Fibroblast of skin of abdomen (primary cell): ENCODE measurements at regions not wholly inside any gene's neighbourhood (a gene's known extent, or its start where the extent isn't known, plus 50 kb on each side); places are given as distances from the start of the nearest gene placed in this dataset.

Experiments used
- DNase-seq: peaks from one replicate; pipeline ENCODE4 v3.0.0-alpha.2; 2013

DNA sequence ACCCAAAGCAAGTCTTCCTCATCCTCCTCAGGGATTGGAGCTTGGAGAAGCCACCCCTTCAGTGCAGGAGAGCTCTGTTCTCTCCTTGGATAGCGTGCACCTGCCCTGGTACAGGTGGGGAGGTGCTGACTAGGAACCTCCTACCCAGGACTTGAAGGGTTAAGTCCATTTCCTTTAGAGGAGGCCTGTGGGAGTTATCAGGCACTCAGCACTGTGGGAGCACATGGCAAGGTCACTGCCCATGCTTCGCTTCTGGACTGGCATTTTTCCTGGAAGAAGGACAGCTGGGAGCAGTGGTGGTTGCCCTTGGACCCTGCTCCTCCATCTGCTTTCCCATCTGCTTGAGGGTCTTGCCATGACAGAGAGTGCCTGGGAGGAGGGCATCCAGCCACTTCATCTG is 142.8 kb downstream of the CXCL12 start:
- no peak for DNase-seq

DNA sequence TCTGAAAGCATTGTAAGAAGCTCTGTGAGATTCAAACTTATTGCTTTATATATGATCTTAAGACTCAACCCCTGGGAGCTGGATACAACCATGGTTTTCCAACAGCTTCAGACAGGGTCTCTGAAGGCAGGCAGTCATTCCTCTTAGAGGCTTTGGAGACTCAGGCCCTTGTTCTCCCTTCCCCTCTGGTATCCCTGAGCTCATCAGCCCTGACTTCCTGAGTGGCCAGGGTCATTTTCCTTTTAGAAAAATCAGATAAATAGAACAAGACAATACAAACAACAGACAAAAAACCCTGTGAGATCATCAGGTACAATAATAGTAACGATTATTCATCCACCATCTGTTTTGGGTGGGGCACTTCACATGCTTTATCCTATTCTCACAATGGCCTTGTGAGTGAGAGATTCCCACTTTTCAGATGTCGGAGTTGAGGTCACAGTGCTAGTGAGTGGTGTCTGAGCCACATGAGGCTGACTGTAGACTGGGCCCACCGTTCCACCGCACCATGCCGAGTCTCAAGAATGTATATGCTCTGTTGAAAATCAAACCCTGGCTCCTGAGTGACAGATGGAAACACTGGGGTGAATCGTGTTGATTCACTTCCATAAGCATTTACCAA is 144.2 kb downstream of the CXCL12 start:
- DNase-seq, result no peak

DNA sequence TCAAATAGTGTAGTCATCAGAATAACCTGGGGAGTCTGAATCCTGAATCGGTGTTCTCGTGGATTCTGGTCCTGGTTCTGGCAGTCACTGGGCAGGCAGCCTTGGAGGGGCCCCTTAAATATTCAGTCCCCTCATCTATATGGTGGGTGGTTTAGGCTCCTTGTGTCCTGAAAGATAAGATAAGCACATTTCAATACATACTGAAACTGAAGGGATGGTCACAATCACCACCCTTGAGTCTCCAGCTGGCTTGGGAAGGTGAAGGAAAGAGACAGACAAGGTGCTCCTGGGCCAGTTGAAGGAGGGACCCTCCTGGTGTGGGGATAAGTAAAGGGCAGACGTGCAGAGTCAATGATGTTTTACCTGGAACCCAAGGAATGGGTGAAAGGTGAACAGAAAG is 146.7 kb downstream of the CXCL12 start:
- no peak for DNase-seq

DNA sequence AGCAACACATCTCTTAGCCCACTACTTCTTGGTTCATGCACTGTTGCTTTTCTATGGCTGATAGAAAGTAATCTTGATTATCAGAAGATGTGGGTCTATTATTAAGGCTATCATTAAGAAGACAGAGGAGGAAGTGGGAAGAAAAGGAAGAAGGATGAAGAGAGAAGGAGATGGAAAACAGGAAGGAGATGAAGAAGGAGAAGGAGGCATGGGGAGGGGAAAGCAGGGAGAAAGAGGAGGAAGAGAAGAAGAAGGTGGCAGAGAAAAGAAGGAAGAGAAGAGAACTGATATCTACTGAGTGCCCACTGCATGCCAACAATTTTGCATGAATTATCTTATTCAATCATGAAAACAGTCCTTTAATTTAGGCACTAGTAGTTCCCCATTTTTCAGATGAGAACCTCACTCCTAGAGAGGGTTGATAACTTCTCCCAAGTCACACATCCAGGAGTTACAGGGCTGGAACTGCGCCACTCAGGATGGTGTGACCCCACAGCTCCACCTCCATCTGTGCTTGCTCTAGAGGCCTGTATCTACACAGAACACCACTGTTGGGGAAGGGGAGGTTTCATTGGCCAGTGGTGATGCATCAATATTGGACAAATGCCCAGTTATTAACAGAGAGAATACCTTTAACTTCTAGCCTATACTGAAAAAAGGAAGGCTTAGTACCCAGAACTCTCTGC is 147.4 kb downstream of the CXCL12 start:
- DNase-seq, result no peak

DNA sequence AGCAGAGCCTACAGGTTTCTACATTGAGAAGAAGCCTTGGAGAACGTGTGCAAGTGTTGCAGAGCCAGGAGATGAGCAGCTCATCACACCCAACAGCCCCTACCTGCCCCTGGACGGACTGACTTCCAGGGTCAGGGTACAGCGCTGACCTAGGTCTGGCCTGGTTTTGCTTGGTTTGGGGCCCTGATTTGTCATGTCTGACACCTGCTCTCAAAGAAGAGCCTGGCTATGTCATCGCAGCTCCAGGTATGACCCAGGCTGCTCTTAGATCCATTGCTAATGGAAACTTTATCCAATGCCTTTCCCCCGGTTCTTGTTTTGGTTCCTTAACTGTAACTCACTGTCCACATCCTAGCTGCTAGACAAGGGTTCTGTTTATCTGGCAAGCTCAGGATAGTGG is 149.5 kb downstream of the CXCL12 start:
- DNase-seq, result no peak

DNA sequence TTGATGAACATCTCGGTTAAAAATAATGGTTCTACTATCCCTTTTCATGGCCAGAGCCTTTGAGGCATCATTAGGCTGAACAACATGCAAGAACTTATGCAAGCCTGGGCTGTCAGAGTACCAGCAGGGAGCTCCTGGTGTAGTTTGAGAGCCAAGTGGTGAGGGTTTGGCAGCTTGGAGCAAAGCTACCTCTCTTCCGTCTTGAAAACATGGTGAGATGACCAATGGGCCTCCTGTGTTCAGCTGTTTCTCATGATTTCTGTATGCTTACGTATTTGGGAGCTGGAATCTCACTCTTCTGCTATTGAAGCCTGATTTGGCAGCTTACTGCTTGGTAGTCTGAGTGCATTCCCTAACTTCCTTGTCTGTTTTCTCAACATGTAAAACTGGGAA is 150.4 kb downstream of the CXCL12 start:
- DNase-seq, result peak; percentile 8

DNA sequence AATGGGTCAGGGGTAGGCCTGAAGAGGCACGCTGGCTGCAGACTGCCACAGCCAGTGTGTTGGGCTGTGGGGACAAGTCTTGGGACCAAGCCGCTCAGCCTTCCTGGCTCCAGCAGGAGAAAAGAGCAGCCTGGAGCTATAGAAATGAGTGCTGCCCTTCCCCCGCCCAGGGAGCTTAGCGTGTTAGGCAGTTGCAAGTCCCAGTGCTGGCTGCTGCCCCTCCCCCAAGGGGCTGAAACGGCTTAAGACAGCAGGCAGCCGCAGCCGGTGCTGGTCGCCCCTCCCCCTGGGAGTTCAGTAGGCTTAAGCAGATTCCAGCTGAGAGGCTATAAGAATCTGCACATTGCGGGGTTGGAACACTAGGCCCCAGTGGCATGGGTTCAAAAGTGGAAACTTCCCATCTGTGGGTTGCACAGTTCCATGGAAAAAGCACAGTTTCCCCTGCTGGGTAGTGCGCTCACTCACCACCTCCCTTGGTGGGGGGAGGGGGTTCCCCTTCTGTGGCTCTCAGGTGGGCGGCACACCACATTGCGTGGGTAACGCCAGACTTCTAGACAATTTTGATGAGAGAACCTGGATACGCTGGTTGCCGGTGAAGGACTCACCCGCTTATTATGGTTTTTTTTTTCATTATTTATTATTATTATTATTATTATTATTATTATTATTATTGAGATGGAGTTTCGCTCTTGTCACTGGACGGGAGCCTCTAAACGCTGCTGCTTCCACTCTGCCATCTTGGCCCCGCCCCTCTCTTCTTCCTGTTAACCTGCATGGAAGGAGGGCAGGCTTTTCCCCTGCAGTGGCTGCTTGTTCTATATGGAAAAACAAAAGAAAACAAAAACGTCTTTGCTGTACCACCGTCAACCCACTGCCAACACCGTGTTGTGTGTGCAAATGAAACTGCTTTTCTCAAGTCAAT is 151.1 kb downstream of the CXCL12 start:
- peak; percentile 87 for DNase-seq

DNA sequence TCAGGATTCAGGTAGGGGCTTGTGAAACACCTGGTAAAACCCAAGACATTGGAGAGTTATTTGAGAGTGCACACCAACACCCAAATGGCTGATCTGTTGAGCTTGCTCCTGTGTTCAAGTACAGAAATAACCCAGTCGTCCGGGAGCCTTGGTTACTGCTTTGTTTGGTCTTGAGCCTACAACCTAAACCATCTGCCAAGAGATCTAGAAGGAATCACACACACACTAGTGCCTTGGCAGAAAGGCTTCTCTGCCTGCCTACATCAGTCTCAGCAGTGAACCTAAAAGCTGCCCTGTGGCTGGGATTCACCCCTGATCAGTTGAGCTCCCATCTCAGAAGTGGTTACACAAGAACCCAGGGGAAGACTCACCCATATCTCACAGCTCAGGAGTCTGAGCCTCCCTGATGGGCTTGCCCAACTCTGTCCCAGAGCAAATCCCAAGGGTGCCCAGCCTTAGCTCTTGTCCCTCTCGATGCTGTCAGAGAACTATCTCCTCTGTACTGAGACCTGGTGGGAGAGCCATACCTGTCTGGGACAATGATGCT is 167.6 kb downstream of the CXCL12 start:
- no peak for DNase-seq

DNA sequence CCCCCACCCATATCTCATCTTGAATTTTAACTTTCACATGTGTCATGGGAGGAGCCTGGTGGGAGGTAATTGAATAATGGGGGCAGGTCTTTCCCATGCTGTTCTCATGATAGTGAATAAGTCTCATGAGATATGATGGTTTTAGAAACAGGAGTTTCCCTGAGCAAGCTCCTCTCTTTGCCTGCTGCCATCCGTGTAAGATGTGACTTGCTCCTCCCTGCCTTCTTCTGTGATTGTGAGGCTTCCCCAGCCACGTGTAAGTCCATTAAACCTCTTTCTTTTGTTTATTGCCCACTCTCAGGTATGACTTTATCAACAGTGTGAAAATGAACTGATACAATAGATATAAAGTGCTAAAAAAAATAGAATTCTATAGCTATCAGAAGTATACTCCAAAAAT is 168.8 kb downstream of the CXCL12 start:
- no peak for DNase-seq

DNA sequence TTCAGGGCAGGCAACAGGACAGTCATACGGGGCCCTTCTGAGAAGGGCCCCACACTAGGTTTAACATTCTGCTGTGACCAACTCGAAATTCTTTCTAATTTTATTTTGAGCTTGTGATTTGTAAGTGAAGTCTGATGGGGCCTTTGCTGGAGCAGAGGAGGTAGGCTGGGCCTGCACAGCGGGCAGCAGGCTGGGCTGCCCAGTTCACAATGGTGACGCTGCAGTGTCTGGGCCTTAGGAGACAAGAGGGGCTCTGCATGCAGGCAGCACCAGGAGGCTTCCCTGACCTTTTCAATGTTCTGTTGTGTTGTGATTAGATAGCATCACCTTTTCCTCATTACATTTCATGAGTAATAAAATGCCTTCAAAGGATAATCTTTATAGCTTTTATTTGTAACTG is 175.1 kb downstream of the CXCL12 start:
- no peak for DNase-seq

DNA sequence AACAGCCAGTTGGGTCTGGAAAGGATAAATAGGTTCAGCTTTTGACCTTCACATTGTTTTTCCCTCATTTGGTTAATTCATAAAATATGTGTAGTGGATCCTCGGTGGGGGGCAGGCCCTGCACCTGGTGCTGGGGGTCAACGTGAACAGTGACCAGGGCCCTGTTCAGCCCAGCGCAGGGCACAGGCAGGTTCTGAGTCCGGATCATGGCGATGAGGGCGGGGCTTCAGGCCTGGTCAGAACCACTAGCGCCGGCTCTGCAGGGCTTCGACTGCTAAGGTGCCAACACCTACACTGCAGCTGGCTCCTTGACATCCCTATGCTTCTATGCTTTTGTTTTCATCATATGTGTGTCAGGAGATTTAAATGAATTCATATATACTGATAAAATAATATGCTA is 177.7 kb downstream of the CXCL12 start:
- no peak for DNase-seq

DNA sequence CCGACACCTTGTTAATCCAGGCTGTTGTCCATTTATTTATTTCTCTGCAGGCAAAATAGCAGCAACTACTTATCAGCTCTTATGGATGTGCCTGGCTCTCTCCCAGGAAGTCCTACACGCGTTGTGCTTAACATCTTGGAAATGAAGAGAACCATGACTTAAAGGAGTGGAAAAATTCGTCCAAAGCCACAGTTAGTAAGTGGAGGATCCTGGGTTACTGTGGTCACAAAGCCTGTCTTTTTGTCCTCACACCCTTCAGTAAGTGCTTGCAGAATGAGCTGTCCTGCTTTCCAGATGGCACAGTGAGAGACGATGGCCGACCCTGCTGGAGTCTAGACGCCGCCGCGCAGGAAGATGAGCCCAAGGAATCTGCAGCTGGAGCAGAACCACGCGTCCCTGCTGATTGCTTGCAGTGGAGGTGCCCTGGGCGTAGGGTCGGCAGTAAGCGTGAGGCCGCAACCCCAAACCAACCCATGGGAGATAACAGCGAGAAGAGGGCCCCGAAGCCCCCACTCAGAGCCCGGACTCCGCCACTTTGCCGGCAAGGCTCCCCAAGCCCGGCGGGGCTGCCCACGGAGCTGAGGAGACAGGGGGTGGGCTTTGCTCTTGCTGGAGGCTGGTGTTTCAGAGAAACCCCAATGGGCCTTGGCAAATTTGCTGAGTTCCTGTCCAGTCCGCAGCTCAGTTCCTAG is 178.6 kb downstream of the CXCL12 start:
- peak; percentile 57 for DNase-seq

DNA sequence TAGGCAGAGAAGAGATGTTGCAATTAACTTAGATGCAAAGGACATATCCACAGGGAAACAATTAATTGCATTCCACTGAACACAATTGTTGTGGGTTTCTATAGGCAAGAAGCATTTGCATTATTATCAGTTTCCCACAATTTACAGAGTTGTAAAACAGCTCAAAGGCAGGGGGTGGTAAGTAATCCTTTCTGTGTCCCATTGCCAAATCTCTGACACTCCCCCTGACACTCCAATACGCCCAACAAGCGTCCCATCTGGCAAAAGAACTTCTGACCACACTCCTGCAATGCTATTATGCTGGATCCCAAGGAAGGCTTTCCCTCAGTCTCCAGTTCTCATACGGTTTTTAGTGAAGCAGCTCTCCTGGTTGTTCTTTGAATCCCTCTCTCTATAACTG is 179.8 kb downstream of the CXCL12 start:
- DNase-seq, result peak; percentile 30

DNA sequence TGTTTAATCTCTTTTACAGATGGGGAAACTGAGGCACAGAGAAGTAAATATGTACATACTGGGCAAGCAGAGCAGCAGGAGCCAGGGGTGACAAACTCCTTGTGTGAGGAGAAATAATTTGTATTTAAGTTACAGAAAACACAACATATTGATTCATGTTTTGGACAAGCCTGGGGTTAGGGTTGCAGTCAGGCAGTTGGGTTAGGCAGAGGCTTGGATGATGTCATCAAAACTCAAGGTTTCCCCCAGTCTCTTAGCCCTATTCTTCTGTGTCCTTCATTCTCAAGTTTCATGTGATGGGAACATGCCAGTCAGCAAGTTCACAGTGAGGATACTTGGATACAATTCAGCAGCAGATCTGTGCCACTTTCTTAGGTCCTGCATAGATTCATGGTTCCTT is 181.4 kb downstream of the CXCL12 start:
- DNase-seq, result no peak

DNA sequence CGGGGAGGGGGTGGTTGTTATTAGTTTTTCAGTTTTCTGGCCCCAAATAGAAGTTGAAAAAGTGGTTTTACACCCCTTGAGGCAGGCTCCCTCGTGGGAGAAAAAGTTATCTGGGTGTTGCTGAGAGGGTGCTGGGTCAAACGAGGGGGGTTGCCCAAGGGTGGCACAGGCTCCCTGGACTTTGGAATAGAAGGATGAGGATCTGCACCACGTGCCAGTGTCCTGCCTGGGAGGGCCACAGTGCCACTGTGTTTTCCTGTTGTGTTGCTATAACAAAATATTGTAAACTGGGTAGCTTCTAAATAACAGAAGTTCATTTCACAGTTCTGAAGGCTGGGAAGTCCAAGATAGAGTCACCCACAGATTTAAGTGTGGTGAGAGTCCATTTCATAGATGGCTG is 181.9 kb downstream of the CXCL12 start:
- DNase-seq, result no peak

DNA sequence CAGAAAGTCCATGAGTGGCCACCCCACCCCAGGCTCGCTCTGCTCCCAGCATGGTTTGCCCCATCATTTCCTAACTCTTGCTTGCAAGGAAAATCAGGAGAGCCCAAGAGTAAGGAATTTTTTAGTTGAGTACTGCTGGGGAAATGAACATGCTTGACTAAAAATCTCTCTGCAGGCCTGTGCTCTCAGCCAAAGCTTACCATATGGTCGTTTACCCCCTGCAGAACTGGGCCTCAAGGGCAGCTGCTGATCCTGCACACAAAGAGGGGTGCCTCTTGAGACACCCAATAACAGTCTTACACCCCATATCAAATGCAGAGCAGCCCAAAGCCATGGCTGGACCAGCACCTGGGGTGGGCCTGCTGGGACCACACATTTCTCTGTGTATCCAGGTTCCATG is 183.2 kb downstream of the CXCL12 start:
- DNase-seq, result no peak

DNA sequence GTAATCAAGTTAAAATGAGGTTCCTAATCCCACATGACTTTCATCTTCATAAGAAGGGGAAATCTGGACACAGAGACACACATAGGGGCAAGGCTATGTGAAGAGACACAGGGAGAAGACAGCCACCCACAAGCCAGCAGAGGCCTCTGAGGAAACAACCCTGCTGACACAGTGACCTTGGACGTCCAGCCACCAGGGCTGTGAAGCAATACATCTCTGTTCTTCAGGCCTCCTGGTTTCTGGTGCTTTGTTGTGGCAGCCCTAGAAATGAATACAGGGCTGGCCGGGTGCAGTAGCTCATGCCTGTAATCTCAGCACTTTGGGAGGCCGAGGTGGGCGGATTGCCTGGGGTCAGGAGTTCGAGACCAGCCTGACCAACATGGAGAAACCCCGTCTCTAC is 183.9 kb downstream of the CXCL12 start:
- DNase-seq, result no peak

DNA sequence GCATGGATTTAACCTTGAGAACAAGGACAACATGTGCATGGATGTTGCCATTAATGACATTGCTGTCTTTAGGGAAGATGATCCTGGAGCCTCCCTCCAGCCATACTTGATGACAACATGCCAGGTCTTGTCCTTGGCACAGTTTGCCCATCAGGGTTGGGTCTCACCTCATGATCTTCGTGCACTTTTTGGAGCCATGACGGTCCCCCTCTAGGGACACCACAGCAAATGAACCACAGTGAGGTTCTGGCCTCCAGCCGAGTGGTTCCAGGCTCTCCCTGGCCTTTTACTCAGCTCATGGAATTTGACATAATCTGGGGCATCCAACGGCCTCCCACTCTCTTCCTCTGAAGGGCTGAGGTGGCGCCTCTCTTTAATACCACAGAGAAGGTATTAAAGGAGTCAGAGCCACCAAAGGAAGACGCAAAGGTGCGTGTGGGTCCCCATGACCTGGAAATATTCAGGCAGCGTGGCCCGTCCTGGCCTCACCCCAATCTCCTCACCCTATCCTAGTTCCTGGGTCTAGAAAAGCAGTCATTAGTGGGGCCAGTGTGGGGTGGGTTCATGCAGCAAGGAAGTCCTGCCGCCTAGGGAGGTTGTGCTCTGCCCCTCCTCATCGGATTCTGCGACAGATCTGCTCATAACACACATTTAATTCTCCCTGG is 184.8 kb downstream of the CXCL12 start:
- DNase-seq, result no peak

DNA sequence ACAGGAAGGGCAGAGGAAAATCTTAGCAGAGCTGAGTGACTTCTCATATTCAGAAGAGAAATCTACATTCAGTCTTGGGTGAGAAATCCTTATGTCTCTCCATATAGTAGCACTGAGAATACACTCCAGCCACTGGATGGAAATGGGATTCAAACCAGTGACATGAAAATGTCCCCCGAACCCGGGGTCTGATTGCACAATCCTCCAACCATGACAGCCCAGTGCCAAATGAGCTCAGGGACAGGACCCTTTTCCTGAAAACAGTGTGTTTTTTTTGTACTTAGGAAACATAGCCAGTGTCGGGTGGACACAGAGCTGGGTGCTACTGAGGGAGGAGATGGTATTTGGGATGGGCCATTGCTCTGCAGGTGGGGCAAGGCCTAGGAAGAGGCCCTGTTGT is 185.6 kb downstream of the CXCL12 start:
- no peak for DNase-seq

DNA sequence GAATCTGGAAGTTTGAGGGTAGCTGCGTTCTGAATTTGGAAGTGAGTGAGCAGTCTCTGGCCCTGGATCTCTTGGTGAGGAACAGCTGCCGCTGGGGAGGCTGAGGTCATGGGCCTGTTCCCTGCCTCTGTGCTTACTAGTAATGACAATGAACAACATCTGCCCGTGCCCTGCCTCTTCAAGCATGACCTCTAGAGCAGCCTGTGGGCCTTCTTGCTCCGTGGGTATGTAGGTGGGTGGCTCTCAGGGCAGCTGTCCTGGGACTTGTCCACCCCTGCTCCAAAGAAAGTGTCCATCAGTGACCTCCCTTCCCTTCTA is 186.2 kb downstream of the CXCL12 start:
- DNase-seq, result no peak

DNA sequence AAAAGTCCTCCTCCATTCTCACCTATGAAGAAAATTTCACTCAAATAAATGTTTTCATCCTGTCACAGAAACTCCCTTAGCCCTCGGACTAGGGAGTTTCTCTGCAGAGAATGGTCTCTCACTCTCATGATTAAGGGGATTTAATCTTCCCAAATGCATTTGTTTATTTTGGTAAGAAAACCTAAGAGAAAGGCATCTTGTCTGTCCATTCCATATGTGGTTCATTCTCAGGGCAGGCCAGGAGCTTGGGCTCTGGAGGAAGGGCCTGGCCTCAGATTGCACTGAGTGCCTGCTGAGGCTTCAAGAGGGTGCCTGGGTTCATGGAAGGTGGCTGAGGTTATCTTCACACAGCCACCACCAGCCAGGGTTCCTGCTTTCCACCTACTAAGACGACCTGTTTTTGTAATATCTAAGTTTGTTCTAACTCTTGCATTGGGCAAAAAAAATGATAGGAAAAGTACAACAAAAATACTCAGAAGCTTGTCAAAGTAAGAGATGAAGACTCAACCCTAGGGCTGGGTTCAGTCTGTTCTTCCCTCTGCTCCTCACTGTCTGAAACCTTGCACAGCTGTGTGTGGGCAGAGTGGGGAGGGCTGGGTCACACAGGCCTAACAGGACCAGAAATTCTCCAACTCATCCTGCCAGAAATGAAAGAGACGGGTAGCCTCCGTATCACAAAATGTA is 186.7 kb downstream of the CXCL12 start:
- DNase-seq, result no peak

DNA sequence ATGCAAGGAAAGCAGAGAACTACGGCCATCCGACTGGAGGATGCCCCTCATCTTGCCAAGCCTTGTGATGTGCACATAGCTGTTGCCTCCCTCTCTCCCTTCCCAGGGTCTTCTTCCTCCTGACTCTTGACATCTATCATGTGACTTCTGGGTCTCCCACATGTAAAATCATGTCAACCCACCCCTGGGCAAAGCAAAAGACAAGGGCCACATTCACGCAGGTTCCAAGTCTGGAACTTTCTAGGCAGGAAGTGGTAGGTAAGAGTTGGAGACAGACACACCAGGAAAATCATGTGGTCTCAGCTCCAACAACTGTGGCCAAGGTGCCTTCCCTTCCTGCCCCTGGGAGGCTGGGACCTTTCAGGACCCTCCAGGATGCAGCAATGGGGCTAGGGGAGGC is 187.3 kb downstream of the CXCL12 start:
- DNase-seq, result no peak
